GM23338 (cell line): ENCODE measurements at regions not wholly inside any gene's neighbourhood (a gene's known extent, or its start where the extent isn't known, plus 50 kb on each side); places are given as distances from the start of the nearest gene placed in this dataset.

Experiments
- ATAC-seq: fragments of 200-7000 bp; cut with Tn5 transposase; 3 replicates; pipeline ENCODE4 v1.9.1; 2020
- DNase-seq: peaks from one replicate; pipeline ENCODE4 v3.0.0-alpha.2; 2015; ENCODE audit warnings: low spot score
- H2AFZ ChIP-seq: fragments of 200-600 bp; sonication (generic); 2 replicates; pipeline ENCODE4 v1.8.0; 2016; ENCODE audit warnings: antibody characterized with exemption, mild to moderate bottlenecking, moderate library complexity
- H3F3A ChIP-seq: fragments of 200-600 bp; sonication (generic); replicated peaks from 2 replicates; pipeline ENCODE4 v1.8.0; 2017; ENCODE audit warnings: antibody characterized with exemption, mixed run types, low read depth
- H3K27ac ChIP-seq: fragments of 200-600 bp; sonication (generic); 2 replicates; pipeline ENCODE4 v1.6.1; 2016; ENCODE audit warnings: low read depth
- H3K27me3 ChIP-seq: fragments of 200-600 bp; sonication (generic); 2 replicates; pipeline ENCODE4 v1.8.0; 2016; ENCODE audit warnings: mild to moderate bottlenecking, mixed run types, moderate library complexity; ENCODE audit not compliant: insufficient read depth
- H3K36me3 ChIP-seq: fragments of 200-600 bp; sonication (generic); 2 replicates; pipeline ENCODE4 v1.8.0; 2016; ENCODE audit warnings: mild to moderate bottlenecking; ENCODE audit not compliant: insufficient read depth
- H3K4me1 ChIP-seq: fragments of 200-600 bp; sonication (generic); 2 replicates; pipeline ENCODE4 v1.8.0; 2016; ENCODE audit warnings: mild to moderate bottlenecking, moderate library complexity; ENCODE audit not compliant: insufficient read depth
- H3K4me2 ChIP-seq: fragments of 200-600 bp; sonication (generic); 2 replicates; pipeline ENCODE4 v1.7.1; 2017; ENCODE audit warnings: mixed run types
- H3K4me3 ChIP-seq: fragments of 200-600 bp; sonication (generic); 2 replicates; pipeline ENCODE4 v1.6.1; 2016; ENCODE audit warnings: mixed run types
- H3K79me2 ChIP-seq: fragments of 200-600 bp; sonication (generic); replicated peaks from 2 replicates; pipeline ENCODE4 v1.8.0; 2017; ENCODE audit warnings: mild to moderate bottlenecking; ENCODE audit not compliant: insufficient read depth
- H3K9me2 ChIP-seq: fragments of 200-600 bp; sonication (generic); 2 replicates; pipeline ENCODE4 v1.8.0; 2017; ENCODE audit not compliant: insufficient read depth
- H4K20me1 ChIP-seq: fragments of 200-600 bp; sonication (generic); replicated peaks from 2 replicates; pipeline ENCODE4 v1.8.0; 2017; ENCODE audit warnings: mild to moderate bottlenecking; ENCODE audit not compliant: insufficient read depth
- H3K27ac Mint-ChIP-seq: 2 replicates; pipeline ENCODE4 v1.8.0; 2020; ENCODE audit warnings: inconsistent platforms, mild to moderate bottlenecking, moderate library complexity, mixed read lengths
- H3K27me3 Mint-ChIP-seq: 3 replicates; pipeline ENCODE4 v1.8.0; 2022; ENCODE audit warnings: low read depth, mild to moderate bottlenecking, moderate library complexity, mixed read lengths, inconsistent platforms; ENCODE audit not compliant: insufficient read depth, poor library complexity
- H3K36me3 Mint-ChIP-seq: 3 replicates; pipeline ENCODE4 v1.8.0; 2021; ENCODE audit warnings: low read depth, mild to moderate bottlenecking, inconsistent platforms, moderate library complexity, mixed read lengths
- H3K4me1 Mint-ChIP-seq: 3 replicates; pipeline ENCODE4 v1.8.0; 2020; ENCODE audit warnings: mild to moderate bottlenecking, inconsistent platforms, mixed read lengths
- H3K4me3 Mint-ChIP-seq: 3 replicates; pipeline ENCODE4 v1.8.0; 2021; ENCODE audit warnings: moderate library complexity, mild to moderate bottlenecking, inconsistent platforms, mixed read lengths
- H3K9me3 Mint-ChIP-seq: 3 replicates; pipeline ENCODE4 v1.8.0; 2020; ENCODE audit warnings: moderate library complexity, mild to moderate bottlenecking, inconsistent platforms, mixed read lengths
- CREB1 ChIP-seq: fragments of 250-450 bp; sonication (Bioruptor Pico); IDR thresholded peaks from 2 replicates; pipeline ENCODE4 v1.5.0; 2020; ENCODE audit warnings: low read depth, mild to moderate bottlenecking, moderate library complexity
- CTCF ChIP-seq, 2 experiments: fragments of 200-600 bp in 1 of 2; sonication (generic) in 1 of 2; conservative IDR thresholded peaks; 2 replicates each; pipeline versions ENCODE4 v1.5.1 to v1.6.1; 2016 to 2017; ENCODE audit warnings: antibody characterized with exemption in 2 of 2, low read depth in 2 of 2, mild to moderate bottlenecking in 2 of 2, moderate library complexity in 1 of 2
- ETS1 ChIP-seq: IDR thresholded peaks from 2 replicates; pipeline ENCODE4 v1.6.1; 2016; ENCODE audit warnings: antibody characterized with exemption
- EZH2 ChIP-seq: fragments of 200-600 bp; sonication (generic); IDR thresholded peaks from one replicate; pipeline ENCODE4 v1.8.0; 2017; ENCODE audit warnings: antibody characterized with exemption, mild to moderate bottlenecking, low read depth; ENCODE audit not compliant: unreplicated experiment
- EZH2phosphoT487 ChIP-seq: fragments of 200-600 bp; sonication (generic); IDR thresholded peaks from one replicate; pipeline ENCODE4 v1.8.1; 2018; ENCODE audit warnings: antibody characterized with exemption; ENCODE audit not compliant: unreplicated experiment
- JUNB ChIP-seq: IDR thresholded peaks from one replicate; pipeline ENCODE4 v1.6.1; 2016; ENCODE audit warnings: antibody characterized with exemption; ENCODE audit not compliant: unreplicated experiment
- NANOG ChIP-seq: IDR thresholded peaks from 2 replicates; pipeline ENCODE4 v1.6.1; 2016; ENCODE audit warnings: antibody characterized with exemption, borderline replicate concordance
- POLR2AphosphoS5 ChIP-seq: IDR thresholded peaks from 2 replicates; pipeline ENCODE4 v1.6.1; 2016; ENCODE audit warnings: antibody characterized with exemption, low read depth
- REST ChIP-seq: IDR thresholded peaks from one replicate; pipeline ENCODE4 v1.6.1; 2018; ENCODE audit warnings: antibody characterized with exemption; ENCODE audit not compliant: unreplicated experiment
- STAT1 ChIP-seq: IDR thresholded peaks from one replicate; pipeline ENCODE4 v1.6.1; 2016; ENCODE audit warnings: antibody characterized with exemption; ENCODE audit not compliant: unreplicated experiment
- ZNF114 ChIP-seq: fragments of 250-450 bp; sonication (Bioruptor Pico); IDR thresholded peaks from 2 replicates; pipeline ENCODE4 v1.5.0; 2020; ENCODE audit warnings: mild to moderate bottlenecking, moderate library complexity
- ZNF331 ChIP-seq: fragments of 250-450 bp; sonication (Bioruptor Pico); IDR thresholded peaks from 2 replicates; pipeline ENCODE4 v1.5.0; 2020; ENCODE audit warnings: low read depth, mild to moderate bottlenecking, moderate library complexity
- ZNF462 ChIP-seq: fragments of 250-450 bp; sonication (Bioruptor Pico); IDR thresholded peaks from 2 replicates; pipeline ENCODE4 v1.5.0; 2020; ENCODE audit warnings: mild to moderate bottlenecking, moderate library complexity

- Histone ChIP-seq H3K4me1 (peaks cover 20% of the 10 kb centered on the region), H4K20me1 (no peaks in the 10 kb centered on the region), H3F3A (peaks cover 7% of the 10 kb centered on the region; the same call in 1 of the 2 replicates), H3K27me3 (no peaks in the 10 kb centered on the region), H3K36me3 (no peaks in the 10 kb centered on the region), H3K27ac (no peak overlapping the region), H3K9me2 (0 out of 2 replicates have a peak, but pooled peaks cover 4% of the 10 kb centered on the region), H3K4me2 (no peak overlapping the region), H3K79me2 (no peaks in the 10 kb centered on the region), H3K4me3 (no peak overlapping the region), H2AFZ (no peak overlapping the region)
- no peak for TF ChIP-seq ZNF331 (CRISPR knock-in tag)
- TF ChIP-seq CTCF (conservative IDR thresholded peaks at IDR 0.05; ENCODE audit: low read depth in 2 of 2): no peak
- TF ChIP-seq ZNF114 (CRISPR knock-in tag): no peak
- no peak for TF ChIP-seq EZH2phosphoT487
- TF ChIP-seq POLR2AphosphoS5: no peak
- no peak for TF ChIP-seq ZNF462
- no peak for TF ChIP-seq STAT1
- no peak for TF ChIP-seq REST
- no peak for TF ChIP-seq EZH2
- TF ChIP-seq ETS1: no peak
- TF ChIP-seq JUNB: no peak
- TF ChIP-seq CREB1 (CRISPR knock-in tag): no peak
- no peak for TF ChIP-seq NANOG
- Mint-ChIP-seq H3K36me3 (no peaks in the 10 kb centered on the region), H3K4me1 (peaks cover 29% of the 10 kb centered on the region), H3K27ac (no peak overlapping the region), H3K9me3 (no peaks in the 10 kb centered on the region), H3K4me3 (no peak overlapping the region), H3K27me3 (peaks cover 10% of the 10 kb centered on the region)
- DNase-seq (no peak), ATAC-seq (no peak)
Observed at GRCh38 chr1:243927381-243927780, 77.3 kb upstream of the AKT3 start.
